Activated CD4-positive, CD25-positive, alpha-beta regulatory T cell treated with anti-CD3 and anti-CD28 coated beads, Interleukin-2, amount 50 U/mL, for 16 hours (primary cell): ENCODE measurements at regions not wholly inside any gene's neighbourhood (a gene's known extent, or its start where the extent isn't known, plus 50 kb on each side); places are given as distances from the start of the nearest gene placed in this dataset.
"Not testable (repeated sequence)": the region's sequence is repeated elsewhere in the genome, so short reads cannot be mapped to it uniquely, and the experiment has no call there.

ENCODE experiments used
- DNase-seq: peaks from one replicate; pipeline ENCODE4 v3.0.0-alpha.2; 2020; ENCODE audit warnings: low read depth, low spot score

DNA sequence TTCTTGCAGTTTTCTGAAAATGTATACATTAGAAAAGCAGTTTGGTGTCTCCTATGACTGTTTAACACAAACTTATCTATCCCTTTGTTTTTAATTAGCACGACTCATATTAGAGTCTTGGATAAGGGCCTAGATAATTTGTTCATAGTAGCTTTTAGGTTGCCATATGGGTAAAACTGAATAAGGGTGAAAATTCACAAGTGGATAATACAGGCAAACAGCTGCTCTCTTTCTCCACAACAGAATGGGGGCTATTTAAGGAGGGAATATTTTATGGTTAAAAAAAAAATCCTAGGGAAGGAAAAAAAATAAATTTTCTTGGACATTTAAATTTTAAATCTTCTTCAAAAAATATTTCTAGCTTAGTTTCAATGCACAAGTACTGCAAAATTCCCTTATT, 1416.1 kb downstream of the GATA3 start:
- no peak for DNase-seq

DNA sequence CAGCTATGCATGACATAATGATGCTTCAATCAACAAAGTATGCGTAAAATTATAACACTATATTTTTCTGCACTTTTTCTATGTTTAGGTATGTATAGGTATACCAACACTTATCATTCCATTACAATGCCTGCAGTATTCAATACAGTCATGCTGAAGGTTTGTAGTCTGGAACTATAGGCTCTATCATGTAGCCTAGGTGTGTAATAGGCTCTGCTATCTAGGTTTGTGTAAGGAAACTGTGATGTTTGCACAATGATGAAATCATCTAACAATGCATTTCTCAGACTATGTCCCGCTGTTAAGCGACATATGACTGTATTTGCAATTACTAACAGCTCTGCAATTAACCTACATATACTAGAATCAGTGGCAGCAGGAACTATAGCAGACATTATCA, 1447.5 kb downstream of the GATA3 start:
- no peak for DNase-seq

DNA sequence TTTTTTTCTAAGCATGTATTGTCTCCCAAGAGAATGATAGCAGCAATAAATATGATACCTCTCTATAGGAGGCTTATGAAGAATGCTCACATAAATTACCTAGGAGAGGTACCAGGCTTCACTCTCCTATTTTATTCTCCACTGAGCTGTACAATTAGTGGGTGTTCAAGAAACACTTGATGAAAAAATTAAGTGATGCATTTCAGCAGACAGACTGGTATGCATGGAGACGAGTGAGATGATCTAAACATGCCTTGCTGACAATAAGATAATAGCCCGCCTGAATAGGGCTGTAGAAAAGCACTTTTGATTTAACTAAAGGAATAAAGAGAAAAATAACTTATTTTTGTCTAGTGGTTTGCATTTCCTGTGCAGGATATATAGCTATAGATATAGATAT, 1449.7 kb downstream of the GATA3 start:
- DNase-seq: no peak

DNA sequence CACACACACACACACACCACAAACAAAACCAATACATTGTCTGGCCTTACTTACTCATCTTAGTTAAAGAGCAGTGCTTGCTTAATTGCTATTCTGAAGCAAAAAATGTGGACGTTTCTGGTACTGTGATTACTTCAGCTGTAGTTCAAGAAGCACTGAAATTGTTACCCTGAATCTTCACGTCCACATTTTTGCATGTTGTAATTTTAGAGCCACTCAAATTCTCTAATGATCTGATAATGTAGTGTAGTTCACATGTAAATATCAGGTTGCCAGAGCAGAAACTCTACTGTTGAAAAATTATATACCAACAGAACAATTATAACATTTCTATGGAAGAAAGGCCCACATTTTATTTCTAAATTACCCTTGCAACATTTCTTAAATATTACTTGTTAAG, 1451.1 kb downstream of the GATA3 start:
- no peak for DNase-seq

DNA sequence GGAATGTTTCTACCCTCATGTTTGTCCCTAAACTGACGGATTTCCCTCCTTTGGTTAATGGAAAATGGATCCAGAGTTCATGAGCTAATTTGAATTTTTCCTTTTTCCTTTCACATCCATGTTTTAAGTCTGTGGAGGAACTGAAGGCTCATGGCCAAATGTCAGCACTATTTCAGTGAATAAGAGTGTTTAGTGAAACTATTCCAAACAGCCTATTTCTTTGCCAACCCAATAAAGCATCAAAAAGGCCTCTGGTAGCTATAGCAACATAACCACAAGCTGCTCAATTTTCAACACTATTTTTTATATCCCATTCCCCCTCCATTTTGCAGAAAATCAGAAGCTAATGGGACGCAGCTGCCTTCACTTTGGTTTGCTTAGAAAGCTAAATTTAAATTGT, 1454.1 kb downstream of the GATA3 start:
- DNase-seq: no peak

DNA sequence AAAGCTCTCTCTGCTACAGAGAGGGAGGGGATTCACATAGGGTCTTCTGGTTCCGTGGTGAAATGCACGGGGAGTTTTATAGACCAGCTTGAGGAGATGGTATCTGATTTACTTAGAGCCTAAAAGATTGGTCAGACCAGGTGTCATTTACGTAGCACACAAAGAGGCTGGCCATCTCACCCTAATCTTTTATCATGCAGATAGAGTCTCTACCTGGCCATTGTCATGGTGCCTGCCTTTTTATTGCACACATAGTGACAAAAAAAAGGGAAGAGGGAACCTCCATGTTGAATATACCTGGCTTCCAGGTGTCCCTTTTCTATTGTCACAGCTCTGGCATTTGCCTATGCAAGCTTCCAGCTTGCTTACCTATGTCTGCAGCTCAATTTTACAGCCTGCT, 1456.1 kb downstream of the GATA3 start:
- no peak for DNase-seq

DNA sequence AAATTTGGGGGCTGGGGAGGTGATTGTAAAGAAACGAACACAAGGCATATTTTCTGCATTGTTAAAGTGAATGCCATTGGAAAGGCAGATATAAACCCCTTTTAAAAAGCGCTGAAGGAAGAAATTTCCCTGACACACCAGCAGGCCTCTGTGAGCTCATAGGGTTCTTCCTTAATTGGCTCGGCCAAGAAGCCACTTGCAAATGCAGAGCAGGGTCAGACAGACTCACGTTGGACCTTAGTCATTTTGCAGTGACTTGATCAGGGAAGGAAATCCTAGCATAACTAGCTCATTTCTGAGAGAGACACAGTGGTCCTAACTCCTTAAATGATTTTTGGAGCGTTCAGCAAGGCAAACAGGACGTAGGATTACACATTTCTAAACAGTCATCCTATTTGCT, 1461.4 kb downstream of the GATA3 start:
- no peak for DNase-seq

DNA sequence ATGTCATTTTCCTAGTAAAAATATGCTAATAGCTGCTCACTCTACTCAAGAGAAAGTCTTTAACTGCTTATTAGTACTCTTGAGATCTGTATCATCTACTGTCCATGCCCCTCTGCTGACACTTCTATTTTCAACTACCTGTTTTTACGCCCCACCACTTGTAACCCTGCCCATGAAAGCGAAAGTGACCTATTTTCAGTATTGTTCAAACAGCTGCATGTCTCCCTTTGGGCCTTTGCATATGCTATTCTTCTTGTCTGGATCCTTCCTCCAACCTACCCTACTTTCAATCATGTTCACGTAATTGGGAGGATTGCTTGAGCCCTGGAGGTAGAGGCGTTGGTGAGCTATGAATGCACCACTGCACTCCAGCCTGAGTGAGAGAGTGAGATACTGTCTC, 1481.3 kb downstream of the GATA3 start:
- no peak for DNase-seq

DNA sequence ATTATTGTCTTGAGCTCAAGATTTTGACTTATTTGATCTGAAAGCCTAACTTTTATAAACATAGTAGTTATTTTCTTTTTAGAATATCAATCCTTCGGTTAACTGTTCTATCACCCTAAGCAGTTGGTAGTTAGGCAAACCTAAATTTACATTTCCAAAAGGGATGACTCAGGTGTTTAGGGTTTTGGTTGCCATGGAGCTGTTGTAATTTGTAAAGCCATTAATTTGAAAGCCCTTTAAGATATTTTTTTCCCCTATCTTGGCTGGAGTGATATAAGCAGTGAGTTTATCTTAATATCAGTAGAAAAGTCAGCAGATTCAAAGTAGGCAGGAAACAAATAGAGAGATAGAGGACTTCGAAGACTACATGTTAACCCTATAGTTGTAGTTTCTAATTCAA, 1472.6 kb upstream of the CELF2 start:
- DNase-seq: no peak

DNA sequence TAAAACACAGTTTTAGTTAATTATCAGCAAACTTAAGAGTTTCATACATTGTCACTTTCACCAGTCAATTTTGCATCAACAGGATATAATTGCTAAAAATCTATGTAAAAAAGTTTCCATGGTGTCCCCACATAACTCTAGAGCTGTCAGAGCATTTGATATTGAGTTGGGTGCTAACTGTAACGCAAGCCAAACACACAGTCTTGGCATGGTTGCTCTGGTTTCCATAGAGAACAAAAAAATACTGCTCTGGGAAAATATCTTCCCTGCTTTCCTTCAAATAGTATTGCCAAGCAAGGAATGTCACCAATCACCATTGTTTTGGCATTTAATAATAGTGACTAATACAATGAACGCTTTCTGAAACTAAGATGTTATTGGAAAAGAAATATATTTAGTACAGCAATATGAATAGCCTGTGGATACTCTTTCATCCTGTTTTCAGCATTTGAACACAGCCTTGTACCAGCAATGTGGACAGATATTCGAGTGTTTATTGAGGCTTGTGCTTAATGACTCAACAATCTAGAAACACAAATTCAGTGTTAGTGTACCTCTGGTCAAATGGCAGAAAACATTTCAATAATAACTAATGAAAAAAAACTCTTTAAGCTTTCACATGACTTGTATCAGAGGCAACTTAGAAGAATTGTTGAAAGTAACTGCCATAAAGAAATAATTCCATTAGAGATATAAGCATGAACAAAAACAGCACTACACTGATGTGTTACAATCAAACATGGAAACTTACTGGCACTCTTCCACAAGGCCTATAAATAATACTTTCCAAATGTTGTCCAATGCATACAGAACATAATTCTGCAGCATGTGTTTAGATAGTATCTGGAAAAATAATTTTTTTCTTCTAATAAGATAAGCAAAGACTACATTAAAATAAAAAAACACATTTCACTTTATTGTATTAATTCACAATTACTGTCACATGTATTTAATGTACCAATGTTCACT, 1469.5 kb upstream of the CELF2 start:
- no peak for DNase-seq

DNA sequence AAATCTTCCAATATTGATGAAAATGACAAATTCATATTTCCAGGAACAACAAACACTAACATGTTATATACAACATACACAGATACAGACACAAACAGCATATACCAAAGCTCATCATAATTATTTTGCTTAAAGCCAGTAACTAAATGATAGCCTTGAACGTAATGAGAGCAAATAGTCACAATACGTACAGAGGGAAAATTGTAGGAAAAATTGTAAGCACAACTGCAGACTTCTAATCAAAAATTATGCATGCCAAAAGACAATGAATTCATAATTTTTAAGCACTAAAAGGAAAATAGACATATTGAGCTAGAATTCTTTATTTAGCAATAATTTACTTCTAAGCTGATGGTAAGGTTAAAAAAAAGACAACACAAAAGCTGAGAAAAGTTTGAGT, 1466.9 kb upstream of the CELF2 start:
- no peak for DNase-seq

DNA sequence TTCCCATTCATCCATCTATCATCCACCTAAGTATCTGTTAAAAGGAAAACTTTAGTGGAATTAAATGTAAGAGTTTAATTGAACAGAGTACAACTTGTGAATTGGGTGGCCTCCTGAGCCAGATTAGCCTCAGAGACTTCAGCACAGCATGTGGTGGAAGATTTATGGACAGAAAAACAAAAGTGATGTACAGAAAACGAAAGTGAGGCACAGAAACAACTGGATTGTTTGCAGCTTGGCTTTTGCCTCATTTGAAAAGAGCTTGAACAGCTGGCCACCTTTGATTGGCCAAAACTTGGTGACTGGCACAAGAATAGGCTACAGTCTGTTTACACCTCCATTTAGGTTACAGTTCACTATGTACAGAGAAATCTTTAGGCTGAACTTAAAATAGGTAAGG, 1463.4 kb upstream of the CELF2 start:
- no peak for DNase-seq

DNA sequence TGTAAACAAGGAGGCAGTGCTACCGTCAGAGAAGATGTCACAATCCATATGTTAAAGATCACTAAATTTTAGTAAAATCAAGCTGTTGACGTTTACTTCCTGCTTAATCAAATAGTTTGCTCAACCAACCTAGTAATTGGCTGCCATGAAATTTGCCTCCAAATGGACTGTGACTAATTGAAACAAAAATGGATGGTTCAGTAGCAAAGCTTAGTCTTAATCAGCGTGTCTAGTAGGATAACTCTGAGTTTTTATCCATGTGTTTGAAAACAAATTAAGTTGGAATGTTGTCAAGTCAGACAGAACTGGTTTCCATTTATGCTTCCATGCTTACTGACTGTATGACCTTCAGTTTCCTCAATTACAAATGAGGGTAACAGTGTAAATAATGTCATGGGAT, 1456.7 kb upstream of the CELF2 start:
- DNase-seq: no peak

DNA sequence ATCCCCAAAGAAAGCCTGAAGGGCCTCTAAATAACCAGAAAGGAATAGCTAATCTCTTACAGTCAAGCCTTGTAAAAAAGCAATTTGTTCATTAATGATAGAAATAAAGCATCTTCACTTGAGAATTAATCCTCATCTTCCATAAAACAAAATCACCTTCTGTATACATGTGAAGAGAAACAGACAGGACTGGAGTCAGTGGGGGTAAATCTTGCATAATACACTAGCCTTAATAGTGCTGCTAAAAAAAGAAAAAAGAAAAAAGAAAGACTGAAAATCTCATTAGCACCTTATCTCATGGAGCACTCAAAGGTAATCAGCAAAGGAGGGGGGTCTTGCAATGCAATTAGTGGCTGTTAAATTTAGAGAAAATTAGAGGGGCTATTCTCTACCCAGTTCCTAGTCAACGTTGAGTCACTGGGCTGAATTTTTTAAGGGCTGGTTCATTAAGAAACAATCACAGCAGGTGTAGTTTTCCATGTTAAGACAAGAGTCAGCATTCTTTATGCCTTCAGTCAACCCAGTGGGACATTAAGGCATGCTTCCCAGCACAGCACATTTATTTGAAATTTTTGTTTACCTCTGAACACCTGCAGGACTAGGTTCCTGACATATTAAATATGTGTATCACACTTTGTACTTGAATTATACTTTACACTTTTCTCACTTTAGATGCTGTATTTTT, 1455.7 kb upstream of the CELF2 start:
- DNase-seq: no peak

DNA sequence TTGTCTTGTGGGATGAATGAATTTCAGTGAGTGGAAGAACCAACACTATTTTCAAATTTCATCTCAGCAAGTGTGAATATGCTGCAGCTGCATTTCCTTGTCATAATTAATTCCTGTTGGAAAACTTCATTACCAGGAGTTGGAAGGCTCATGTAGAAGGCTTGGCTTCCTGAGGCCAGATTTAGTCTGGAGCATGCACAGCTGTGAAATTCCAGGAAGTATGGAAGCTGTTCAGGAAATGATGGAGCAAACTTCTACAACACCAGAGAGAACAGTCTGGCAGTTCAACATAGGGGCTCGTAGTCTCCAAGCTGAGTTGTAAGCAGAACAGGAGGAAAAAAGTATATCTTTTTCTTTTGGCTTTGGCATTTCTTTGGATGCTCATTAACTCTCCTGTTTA, 1439.9 kb upstream of the CELF2 start:
- DNase-seq: no peak

DNA sequence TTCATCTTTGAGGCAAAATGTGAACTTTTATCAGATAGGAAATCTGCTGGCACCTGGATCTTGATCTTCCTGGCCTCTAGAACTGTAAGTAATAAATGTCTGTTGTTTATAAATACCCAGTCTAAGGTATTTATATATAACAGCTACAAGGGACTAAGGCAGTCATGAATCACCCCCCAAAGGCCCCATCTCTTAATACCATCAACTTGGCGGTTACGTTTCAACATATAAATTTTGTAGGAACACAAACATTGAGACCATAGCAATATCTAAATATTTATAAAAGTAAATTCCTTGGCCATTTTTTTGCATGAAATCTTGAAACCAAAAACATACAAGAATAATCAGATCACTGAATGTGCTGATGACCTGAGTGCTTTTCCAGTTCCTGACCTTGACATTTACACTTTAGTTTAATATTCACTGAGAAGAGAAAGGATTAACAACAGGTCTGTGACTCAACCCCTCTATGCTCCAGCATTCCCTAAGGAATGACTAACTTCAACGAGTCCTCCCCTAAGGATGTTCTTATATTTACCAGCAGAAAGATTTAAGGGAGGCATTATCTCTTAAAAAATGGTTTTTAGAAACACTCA, 1438.5 kb upstream of the CELF2 start:
- no peak for DNase-seq

DNA sequence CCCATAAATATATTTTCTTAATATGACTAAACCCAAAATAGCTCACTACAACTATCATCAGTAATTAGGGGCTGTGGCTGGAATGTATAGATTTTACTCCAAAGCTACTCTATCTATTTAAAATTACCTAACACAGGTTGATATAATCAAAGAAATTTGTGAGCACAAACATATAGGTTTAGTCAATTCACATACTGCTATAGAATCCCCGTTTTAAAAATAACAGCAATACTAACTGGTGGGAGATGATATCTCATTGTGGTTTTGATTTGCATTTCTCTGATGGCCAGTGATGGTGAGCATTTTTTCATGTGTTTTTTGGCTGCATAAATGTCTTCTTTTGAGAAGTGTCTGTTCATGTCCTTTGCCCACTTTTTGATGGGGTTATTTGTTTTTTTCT, 1434.9 kb upstream of the CELF2 start:
- DNase-seq: not testable (repeated sequence)

DNA sequence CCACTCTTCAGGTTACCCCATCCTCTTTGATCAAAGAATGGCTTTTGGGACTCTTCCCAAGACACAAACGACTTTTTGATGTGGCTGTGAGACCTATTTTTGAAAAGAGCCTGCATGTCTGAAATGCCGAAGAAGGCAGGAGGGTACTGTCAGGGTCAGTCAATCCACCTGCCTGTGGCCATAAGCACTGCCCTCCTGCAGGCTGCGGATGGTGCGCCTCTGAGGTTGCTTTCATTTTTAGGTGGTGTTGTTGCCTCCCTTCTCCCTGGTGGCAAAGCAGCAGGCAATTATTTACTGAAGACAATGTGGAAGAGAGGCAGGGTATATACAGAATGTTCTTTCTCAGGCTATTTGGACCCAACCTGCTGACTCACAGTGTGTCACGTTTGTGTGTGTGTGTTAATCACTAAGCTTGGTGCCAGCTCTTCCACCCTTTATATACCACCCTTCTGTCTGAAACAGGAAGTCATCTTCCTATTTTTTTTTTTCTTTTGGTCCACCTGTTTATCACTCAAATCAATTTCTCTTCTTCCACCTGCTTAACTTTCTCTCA, 1421.2 kb upstream of the CELF2 start:
- DNase-seq: no peak

DNA sequence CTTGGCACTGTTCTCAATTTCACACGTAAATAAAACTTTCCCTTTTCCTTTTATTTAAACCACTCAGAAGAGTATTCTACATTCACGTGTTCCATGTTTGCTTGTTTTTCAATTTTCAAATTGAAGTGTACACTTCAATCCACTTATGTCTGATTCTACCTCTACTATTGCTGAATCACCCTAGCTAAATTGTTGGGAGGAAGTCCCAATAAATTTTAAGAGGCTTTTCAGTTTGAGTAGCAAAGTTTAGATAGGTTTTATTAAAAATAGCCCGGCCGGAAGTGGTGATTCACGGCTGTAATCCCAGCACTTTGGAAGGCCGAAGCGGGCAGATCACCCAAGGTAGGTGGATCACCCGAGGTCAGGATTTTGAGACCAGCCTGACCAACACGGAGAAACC, 1414.7 kb upstream of the CELF2 start:
- no peak for DNase-seq

DNA sequence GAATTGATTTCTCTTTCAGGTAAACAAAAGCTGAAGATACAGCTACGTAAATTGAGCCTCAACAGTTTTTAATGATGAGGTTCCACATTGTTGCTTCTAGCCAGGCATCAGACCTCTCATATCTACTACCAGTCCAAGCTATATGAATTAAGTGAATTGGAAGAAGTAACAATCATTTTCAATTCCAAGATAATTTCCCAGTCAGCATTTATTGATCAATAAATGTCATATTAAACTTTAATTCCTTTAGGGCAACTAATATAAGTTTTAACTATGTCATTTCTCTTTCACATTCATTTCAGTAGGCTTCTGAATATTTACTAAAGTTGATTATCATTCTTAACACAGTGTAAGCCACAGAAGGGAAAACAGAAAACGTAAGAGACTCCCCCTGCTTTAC, 1413.7 kb upstream of the CELF2 start:
- no peak for DNase-seq

DNA sequence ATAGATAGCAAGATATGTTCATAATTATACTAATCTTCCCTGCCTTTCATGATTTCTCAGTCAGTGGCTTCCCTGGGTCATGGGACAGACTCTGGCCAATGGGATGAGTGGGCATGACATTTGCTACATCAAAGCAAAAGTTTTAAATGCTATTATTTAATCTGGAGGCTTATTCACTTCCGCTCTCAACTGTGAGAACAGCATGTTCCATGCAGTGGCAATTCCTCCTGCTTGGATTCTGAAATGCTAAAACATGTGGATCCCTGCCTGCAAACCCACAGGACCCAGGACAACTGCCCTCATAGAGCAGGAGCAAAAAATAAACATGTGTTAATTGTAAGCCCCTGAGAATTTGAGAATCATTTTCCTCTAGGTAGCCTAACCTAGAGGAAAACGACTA, 1412.4 kb upstream of the CELF2 start:
- DNase-seq: no peak

DNA sequence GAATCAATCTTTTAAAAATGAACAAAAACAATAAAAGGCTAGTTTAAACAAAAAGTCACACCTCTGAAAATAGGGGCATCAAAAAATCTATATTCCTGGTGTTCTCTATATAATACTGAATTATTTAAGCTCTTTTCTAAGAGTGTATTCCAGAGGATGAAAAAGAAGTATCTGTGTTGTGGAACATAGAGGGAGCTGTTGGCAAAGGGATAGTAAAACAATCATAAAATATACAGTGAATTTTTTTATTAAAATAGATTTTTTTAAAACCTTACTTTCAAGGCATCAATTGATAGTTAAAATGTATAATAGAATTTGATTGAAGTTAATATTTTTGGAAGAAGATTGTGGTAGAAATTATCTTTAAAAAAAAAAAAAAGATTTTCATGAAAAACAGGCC, 1409.1 kb upstream of the CELF2 start:
- no peak for DNase-seq
